Stomach (tissue), 8 donors: ENCODE measurements at regions not wholly inside any gene's neighbourhood (a gene's known extent, or its start where the extent isn't known, plus 50 kb on each side); places are given as distances from the start of the nearest gene placed in this dataset.

Experiments used
- DNase-seq, 2 donors: peaks; one replicate each; pipeline versions ENCODE4 v3.0.0 to v3.0.0-alpha.2; 2013 to 2019
- H3K27ac ChIP-seq, 5 donors: fragments of 200-600 bp in 4 of 5; sonication (generic) in 4 of 5; one replicate each; pipeline ENCODE4 v1.5.1; 2013 to 2019; ENCODE audit warnings: mild to moderate bottlenecking in 1 of 5, moderate library complexity in 1 of 5
- H3K27me3 ChIP-seq, 3 donors: fragments of 200-600 bp; sonication (generic); one replicate each; pipeline ENCODE4 v1.5.1; 2017 to 2019; ENCODE audit warnings: mixed run types in 1 of 3
- H3K36me3 ChIP-seq, 4 donors: fragments of 200-600 bp; sonication (generic); 1 replicate in 3 of 4; 2 replicates in 1 of 4; pipeline ENCODE4 v1.5.1; 2016 to 2019
- H3K4me1 ChIP-seq, 4 donors: fragments of 200-600 bp; sonication (generic); one replicate each; pipeline ENCODE4 v1.5.1; 2016 to 2019
- H3K4me3 ChIP-seq, 4 donors: fragments of 200-600 bp; sonication (generic) in 3 of 4; one replicate each; pipeline ENCODE4 v1.5.1; 2016 to 2019; ENCODE audit warnings: mild to moderate bottlenecking in 1 of 4
- H3K9me3 ChIP-seq, 4 donors: fragments of 200-600 bp; sonication (generic); one replicate each; pipeline ENCODE4 v1.5.1; 2016 to 2019
- CTCF ChIP-seq, 7 experiments: fragments of 450-650 bp in 4 of 7; fragments of 200-600 bp in 3 of 7; sonication (generic) in 3 of 7; IDR thresholded peaks; one replicate each; pipeline ENCODE4 v1.5.1; 2016 to 2019; ENCODE audit warnings: antibody characterized with exemption in 7 of 7, control low read depth in 2 of 7, mild to moderate bottlenecking in 1 of 7
- EP300 ChIP-seq: sonication (generic); formaldehyde crosslinking; IDR thresholded peaks from one replicate; pipeline ENCODE4 v1.6.1; 2017; ENCODE audit warnings: antibody characterized with exemption
- POLR2A ChIP-seq, 4 donors: fragments of 450-650 bp; IDR thresholded peaks; one replicate each; pipeline ENCODE4 v1.6.1; 2016; ENCODE audit warnings: antibody characterized with exemption in 4 of 4, control low read depth in 2 of 4, mild to moderate bottlenecking in 1 of 4, moderate library complexity in 1 of 4
- POLR2AphosphoS5 ChIP-seq, 3 donors: sonication (generic); formaldehyde crosslinking; IDR thresholded peaks; one replicate each; pipeline ENCODE4 v1.6.1; 2016; ENCODE audit warnings: antibody characterized with exemption in 3 of 3
- WGBS, 5 donors: extraction: QIAGEN DNeasy Blood & Tissue Kit in 3 of 5; methylation state at CpG; one replicate each; pipeline versions ENCODE4 v1.1.5 to v1.1.7; 2013 to 2018; 5-methylcytosine and 5-hydroxymethylcytosine counted together
- intact Hi-C: fragments of 100-400 bp; cut with DNase I; formaldehyde crosslinking; loops from one replicate; pipeline ENCODE4 v1.15.1; 2023; ENCODE audit warnings: low total_unique reads
- donor health status: healthy with polysubstance abuse.
- donor health status: Bipolar disorder and iron deficiency.
- donor health status: healthy.

- no peak for TF ChIP-seq POLR2A (IDR thresholded peaks at IDR 0.05)
- no peak for TF ChIP-seq EP300
- no peak for TF ChIP-seq POLR2AphosphoS5 (IDR thresholded peaks at IDR 0.05)
- no peak for TF ChIP-seq CTCF (IDR thresholded peaks at IDR 0.05)
- intact Hi-C loops, result no loop called here
- WGBS, 5 donors, result 88 to 94% (median 90%) methylated on average over 10 of the region's 10 CpGs
These were observed 62.1 kb upstream of the SPRED1 start for GRCh38 chr15:38190501-38190900.

GRCh38 chr15:38192496-38192895 is 60.1 kb upstream of the SPRED1 start:
- Histone ChIP-seq H3K36me3 (no peaks in the 10 kb centered on the region), H3K27ac (no peak overlapping the region), H3K27me3 (no peaks in the 10 kb centered on the region), H3K9me3 (no peaks in the 10 kb centered on the region), H3K4me3 (no peak overlapping the region), H3K4me1 (peaks cover 0 to 8% (median 0%) of the 10 kb centered on the region in 4 donors)
- 81 to 90% (median 83%) methylated on average over 2 of the region's 2 CpGs for WGBS, 5 donors
- no peak for DNase-seq
- intact Hi-C loops, result no loop called here
- TF ChIP-seq POLR2AphosphoS5 (IDR thresholded peaks at IDR 0.05) (no peak), CTCF (IDR thresholded peaks at IDR 0.05) (no peak)

More at GRCh38 chr15:38190501-38190900, 62.1 kb upstream of the SPRED1 start:
- no peaks in the 10 kb centered on the region for H3K27me3 ChIP-seq
- DNase-seq, result no peak
- no peaks in the 10 kb centered on the region for H3K36me3 ChIP-seq
- no peak overlapping the region for H3K4me3 ChIP-seq
- H3K4me1 ChIP-seq, result peaks cover 0 to 11% (median 0%) of the 10 kb centered on the region in 4 donors
- H3K9me3 ChIP-seq, result no peaks in the 10 kb centered on the region
- no peak overlapping the region for H3K27ac ChIP-seq

GRCh38 chr15:38193496-38193895 is 59.1 kb upstream of the SPRED1 start:
- Histone ChIP-seq H3K27me3 (no peaks in the 10 kb centered on the region), H3K4me1 (no peaks in the 10 kb centered on the region), H3K36me3 (no peaks in the 10 kb centered on the region), H3K4me3 (no peak overlapping the region), H3K9me3 (no peaks in the 10 kb centered on the region), H3K27ac (no peak overlapping the region)
- 52 to 69% (median 67%) methylated on average over 1 of the region's 1 CpG for WGBS, 5 donors
- no peak for DNase-seq
- no peak for TF ChIP-seq POLR2A (IDR thresholded peaks at IDR 0.05)
- TF ChIP-seq POLR2AphosphoS5 (IDR thresholded peaks at IDR 0.05), result no peak
- no peak for TF ChIP-seq CTCF (IDR thresholded peaks at IDR 0.05)
- no peak for TF ChIP-seq EP300
- intact Hi-C loops, result no loop called here

- DNase-seq, result no peak
- Histone ChIP-seq H3K4me1 (no peaks in the 10 kb centered on the region), H3K27me3 (no peaks in the 10 kb centered on the region), H3K4me3 (no peak overlapping the region), H3K27ac (no peak overlapping the region), H3K9me3 (no peaks in the 10 kb centered on the region), H3K36me3 (no peaks in the 10 kb centered on the region)
- TF ChIP-seq EP300 (no peak), POLR2AphosphoS5 (IDR thresholded peaks at IDR 0.05) (no peak), CTCF (IDR thresholded peaks at IDR 0.05) (no peak), POLR2A (IDR thresholded peaks at IDR 0.05) (no peak)
- intact Hi-C loops, result no loop called here
- 69 to 83% (median 74%) methylated on average over 5 of the region's 5 CpGs for WGBS, 5 donors
These were observed 57.3 kb upstream of the SPRED1 start for GRCh38 chr15:38195191-38195901.
